MCF 10A (cell line): ENCODE measurements at regions not wholly inside any gene's neighbourhood (a gene's known extent, or its start where the extent isn't known, plus 50 kb on each side); places are given as distances from the start of the nearest gene placed in this dataset.
"Not testable (repeated sequence)": the region's sequence is repeated elsewhere in the genome, so short reads cannot be mapped to it uniquely, and the experiment has no call there.

Experiments
- BruUV-seq: library from RNA; stranded (reverse); fragments of 400-500 nt; replicated peaks from 2 replicates; lab custom pipeline; 2021; lab: Mats Ljungman, UMichigan
- CTCF ChIA-PET: fragments of 300-600 bp; sonication (Branson Sonifier 250); formaldehyde crosslinking; extraction: SDS; loops from one replicate; lab custom pipeline; 2021; ENCODE audit warnings: antibody characterized with exemption, inconsistent platforms; lab: Yijun Ruan, JAX
- POLR2A ChIA-PET: fragments of 300-600, 350-650 bp; sonication (Branson Sonifier 250); formaldehyde crosslinking; extraction: SDS; loops from one replicate; lab custom pipeline; 2020; ENCODE audit warnings: antibody characterized with exemption, inconsistent platforms; lab: Yijun Ruan, JAX
- DNase-seq: peaks from one replicate; pipeline ENCODE4 v3.0.0-alpha.2; 2018; ENCODE audit not compliant: unreplicated experiment
- H3K27ac Mint-ChIP-seq: one replicate; pipeline ENCODE4 v1.8.0; 2022; ENCODE audit warnings: mild to moderate bottlenecking, low read depth, mixed read lengths; ENCODE audit not compliant: unreplicated experiment
- H3K27me3 Mint-ChIP-seq: one replicate; pipeline ENCODE4 v1.8.0; 2022; ENCODE audit warnings: mixed read lengths; ENCODE audit not compliant: insufficient read depth, unreplicated experiment
- H3K36me3 Mint-ChIP-seq: one replicate; pipeline ENCODE4 v1.8.0; 2022; ENCODE audit warnings: mild to moderate bottlenecking, moderate library complexity, mixed read lengths; ENCODE audit not compliant: insufficient read depth, unreplicated experiment
- H3K4me1 Mint-ChIP-seq: one replicate; pipeline ENCODE4 v1.8.0; 2022; ENCODE audit warnings: mixed read lengths; ENCODE audit not compliant: insufficient read depth, unreplicated experiment
- H3K4me3 Mint-ChIP-seq: one replicate; pipeline ENCODE4 v1.8.0; 2022; ENCODE audit warnings: mild to moderate bottlenecking, moderate library complexity, mixed read lengths; ENCODE audit not compliant: unreplicated experiment
- H3K9me3 Mint-ChIP-seq: one replicate; pipeline ENCODE4 v1.8.0; 2022; ENCODE audit warnings: mixed read lengths; ENCODE audit not compliant: unreplicated experiment
- intact Hi-C: fragments of 100-400 bp; cut with micrococcal nuclease; formaldehyde crosslinking; loops from 2 replicates; pipeline ENCODE4 v1.14.1; 2022
- TF ChIP-seq, protein P1 (sequence below): fragments of 200-600 bp; IDR thresholded peaks from one replicate; pipeline ENCODE4 v1.8.0; 2022; ENCODE audit warnings: antibody characterized with exemption, mild to moderate bottlenecking; ENCODE audit not compliant: unreplicated experiment

DNA sequence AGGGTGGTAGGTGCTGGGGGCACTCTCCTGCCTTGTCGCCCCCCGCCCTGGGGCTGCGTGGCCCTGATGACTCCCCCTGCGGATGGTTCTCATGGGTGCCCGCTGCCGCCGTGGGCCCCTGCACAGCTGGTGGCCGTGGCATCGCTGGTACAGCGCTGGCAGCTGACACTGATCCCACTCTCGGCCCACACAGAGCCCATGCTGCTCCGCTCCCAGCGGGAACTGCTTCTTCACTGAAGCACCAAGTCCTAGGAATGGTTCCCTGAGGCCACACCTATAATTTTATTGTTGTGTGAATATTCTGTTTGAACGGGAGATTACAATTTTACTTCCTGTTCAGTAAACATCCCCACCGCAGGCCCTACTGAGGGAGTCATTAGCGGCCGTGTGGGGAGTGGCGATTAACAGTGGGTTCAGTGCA, 138.6 kb upstream of the NKX1-1 start:
- H3K4me3 Mint-ChIP-seq = no peak overlapping the region
- no peak overlapping the region for H3K27ac Mint-ChIP-seq
- TF ChIP-seq, protein P1, sequence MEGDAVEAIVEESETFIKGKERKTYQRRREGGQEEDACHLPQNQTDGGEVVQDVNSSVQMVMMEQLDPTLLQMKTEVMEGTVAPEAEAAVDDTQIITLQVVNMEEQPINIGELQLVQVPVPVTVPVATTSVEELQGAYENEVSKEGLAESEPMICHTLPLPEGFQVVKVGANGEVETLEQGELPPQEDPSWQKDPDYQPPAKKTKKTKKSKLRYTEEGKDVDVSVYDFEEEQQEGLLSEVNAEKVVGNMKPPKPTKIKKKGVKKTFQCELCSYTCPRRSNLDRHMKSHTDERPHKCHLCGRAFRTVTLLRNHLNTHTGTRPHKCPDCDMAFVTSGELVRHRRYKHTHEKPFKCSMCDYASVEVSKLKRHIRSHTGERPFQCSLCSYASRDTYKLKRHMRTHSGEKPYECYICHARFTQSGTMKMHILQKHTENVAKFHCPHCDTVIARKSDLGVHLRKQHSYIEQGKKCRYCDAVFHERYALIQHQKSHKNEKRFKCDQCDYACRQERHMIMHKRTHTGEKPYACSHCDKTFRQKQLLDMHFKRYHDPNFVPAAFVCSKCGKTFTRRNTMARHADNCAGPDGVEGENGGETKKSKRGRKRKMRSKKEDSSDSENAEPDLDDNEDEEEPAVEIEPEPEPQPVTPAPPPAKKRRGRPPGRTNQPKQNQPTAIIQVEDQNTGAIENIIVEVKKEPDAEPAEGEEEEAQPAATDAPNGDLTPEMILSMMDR = no peak
- CTCF ChIA-PET = no interaction called here
- no peaks in the 10 kb centered on the region for H3K4me1 Mint-ChIP-seq
- POLR2A ChIA-PET = no interaction called here
- no peaks in the 10 kb centered on the region for H3K36me3 Mint-ChIP-seq
- BruUV-seq = no TSS peak
- intact Hi-C loops = loop anchor here (5.0 kb wide), 1 partner anchor 268 kb away; no protein-coding TSS in a partner anchor
- H3K27me3 Mint-ChIP-seq = peaks cover 12% of the 10 kb centered on the region
- H3K9me3 Mint-ChIP-seq = no peaks in the 10 kb centered on the region
- no peak for DNase-seq

DNA sequence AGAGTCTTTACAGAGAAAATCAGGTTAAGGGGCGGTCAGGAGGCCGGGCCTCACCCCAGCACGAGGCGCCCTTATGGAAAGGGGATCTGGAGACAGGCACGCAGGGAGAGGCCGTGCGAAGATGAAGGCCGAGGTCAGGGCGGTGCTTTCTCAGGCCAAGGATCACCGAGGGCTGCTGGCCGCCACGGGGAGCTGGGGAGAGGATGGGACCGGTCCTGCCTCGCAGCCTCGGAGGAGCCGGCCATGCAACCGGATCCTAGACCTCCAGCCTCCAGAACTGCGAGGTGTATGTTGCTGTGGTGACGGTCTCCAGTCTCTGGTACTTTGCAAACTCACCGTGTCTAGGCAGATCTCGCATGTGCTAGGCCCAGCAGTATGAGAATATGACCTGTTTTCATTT, 138.2 kb upstream of the NKX1-1 start:
- POLR2A ChIA-PET, intact Hi-C loops, H3K27ac Mint-ChIP-seq, H3K4me1 Mint-ChIP-seq, BruUV-seq, H3K36me3 Mint-ChIP-seq, H3K4me3 Mint-ChIP-seq, DNase-seq, H3K9me3 Mint-ChIP-seq, CTCF ChIA-PET: not testable (repeated sequence)
- peaks cover 12% of the 10 kb centered on the region for H3K27me3 Mint-ChIP-seq

DNA sequence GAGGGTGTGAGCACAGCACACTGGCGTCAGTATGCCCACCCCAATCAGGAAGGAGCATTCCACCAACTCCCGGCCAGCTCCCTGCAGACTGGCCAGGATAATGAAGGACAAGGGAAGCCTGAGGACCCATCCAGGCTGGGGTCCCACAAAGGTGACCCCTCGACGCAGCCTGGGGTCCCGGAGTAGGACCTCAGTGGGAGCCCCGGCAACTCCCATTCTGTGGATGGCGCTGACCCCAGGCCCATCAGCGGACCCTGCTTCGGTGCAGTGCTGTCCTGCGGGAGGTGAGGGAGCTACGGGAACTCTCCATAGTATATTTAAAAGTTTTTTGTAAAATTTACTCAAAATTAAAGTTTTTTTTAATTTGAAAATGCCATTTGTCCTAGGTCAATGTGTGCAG, 137.7 kb upstream of the NKX1-1 start:
- POLR2A ChIA-PET = no interaction called here
- H3K36me3 Mint-ChIP-seq = no peaks in the 10 kb centered on the region
- TF ChIP-seq, protein P1 = no peak
- no peak overlapping the region for H3K4me3 Mint-ChIP-seq
- BruUV-seq = no TSS peak
- no peaks in the 10 kb centered on the region for H3K9me3 Mint-ChIP-seq
- no peak overlapping the region for H3K27ac Mint-ChIP-seq
- no peak for DNase-seq
- H3K4me1 Mint-ChIP-seq = no peaks in the 10 kb centered on the region
- intact Hi-C loops = no loop called here
- H3K27me3 Mint-ChIP-seq = peaks cover 12% of the 10 kb centered on the region
- CTCF ChIA-PET = no interaction called here

DNA sequence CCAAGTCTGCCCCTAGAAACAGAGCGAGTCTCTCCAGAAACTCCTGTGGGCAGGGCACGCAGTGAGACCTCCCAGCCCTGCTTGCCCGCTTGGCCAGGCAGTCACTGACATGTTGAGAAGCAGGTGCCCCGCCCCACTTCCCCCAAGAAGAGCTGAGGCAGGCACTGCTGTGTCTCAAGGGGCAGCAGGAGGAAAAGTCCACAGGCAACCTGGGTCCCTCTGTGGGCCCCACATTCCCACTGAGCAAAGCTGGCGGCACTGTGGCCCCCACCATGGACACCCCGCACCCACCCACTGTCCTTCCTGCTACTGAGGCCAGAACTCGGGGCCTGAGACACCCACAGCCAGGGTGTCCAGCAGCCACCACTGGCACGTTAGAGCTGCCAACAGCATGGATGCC, 137.3 kb upstream of the NKX1-1 start:
- intact Hi-C loops = no loop called here
- Mint-ChIP-seq H3K27ac (no peak overlapping the region), H3K4me3 (no peak overlapping the region), H3K27me3 (peaks cover 12% of the 10 kb centered on the region), H3K36me3 (no peaks in the 10 kb centered on the region), H3K4me1 (no peaks in the 10 kb centered on the region), H3K9me3 (no peaks in the 10 kb centered on the region)
- BruUV-seq = no TSS peak
- POLR2A ChIA-PET = no interaction called here
- TF ChIP-seq, protein P1 = no peak
- DNase-seq = no peak
- CTCF ChIA-PET = interaction anchor here (0.7 to 0.9 kb wide), 2 partner anchors 12 to 85 kb away, joined by 3 read pairs; no protein-coding TSS in a partner anchor
